Body of pancreas (tissue), 4 donors: ENCODE measurements at regions not wholly inside any gene's neighbourhood (a gene's known extent, or its start where the extent isn't known, plus 50 kb on each side); places are given as distances from the start of the nearest gene placed in this dataset.

Experiments used
- POLR2A ChIP-seq, 3 donors: fragments of 450-650 bp; IDR thresholded peaks; one replicate each; pipeline ENCODE4 v1.6.1; 2016; ENCODE audit warnings: antibody characterized with exemption in 3 of 3, mild to moderate bottlenecking in 2 of 3
- TF ChIP-seq, protein P1 (sequence below), 7 experiments: fragments of 450-650 bp in 4 of 7; fragments of 200-600 bp in 3 of 7; sonication (generic) in 3 of 7; IDR thresholded peaks; one replicate each; pipeline ENCODE4 v1.5.1; 2016 to 2019; ENCODE audit warnings: antibody characterized with exemption in 7 of 7

DNA sequence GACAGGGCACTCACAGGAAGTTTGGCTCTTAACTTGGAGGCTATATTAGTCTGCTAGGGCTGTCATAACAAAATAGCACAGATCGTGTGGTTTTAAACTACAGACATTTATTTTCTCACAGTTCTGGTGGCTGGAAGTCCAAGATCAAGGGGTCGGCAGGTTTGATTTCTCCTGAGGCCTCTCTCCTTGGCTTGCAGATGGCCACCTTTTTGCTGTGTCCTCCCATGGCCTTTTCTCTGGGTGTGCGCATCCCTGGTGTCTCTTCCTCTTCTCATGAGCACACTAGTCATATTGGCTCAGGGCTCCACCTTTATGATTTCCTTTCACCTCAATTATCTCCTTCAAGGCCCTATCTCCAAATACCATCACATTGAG, 69.3 kb downstream of the FOXB1 start:
- TF ChIP-seq, protein P1, sequence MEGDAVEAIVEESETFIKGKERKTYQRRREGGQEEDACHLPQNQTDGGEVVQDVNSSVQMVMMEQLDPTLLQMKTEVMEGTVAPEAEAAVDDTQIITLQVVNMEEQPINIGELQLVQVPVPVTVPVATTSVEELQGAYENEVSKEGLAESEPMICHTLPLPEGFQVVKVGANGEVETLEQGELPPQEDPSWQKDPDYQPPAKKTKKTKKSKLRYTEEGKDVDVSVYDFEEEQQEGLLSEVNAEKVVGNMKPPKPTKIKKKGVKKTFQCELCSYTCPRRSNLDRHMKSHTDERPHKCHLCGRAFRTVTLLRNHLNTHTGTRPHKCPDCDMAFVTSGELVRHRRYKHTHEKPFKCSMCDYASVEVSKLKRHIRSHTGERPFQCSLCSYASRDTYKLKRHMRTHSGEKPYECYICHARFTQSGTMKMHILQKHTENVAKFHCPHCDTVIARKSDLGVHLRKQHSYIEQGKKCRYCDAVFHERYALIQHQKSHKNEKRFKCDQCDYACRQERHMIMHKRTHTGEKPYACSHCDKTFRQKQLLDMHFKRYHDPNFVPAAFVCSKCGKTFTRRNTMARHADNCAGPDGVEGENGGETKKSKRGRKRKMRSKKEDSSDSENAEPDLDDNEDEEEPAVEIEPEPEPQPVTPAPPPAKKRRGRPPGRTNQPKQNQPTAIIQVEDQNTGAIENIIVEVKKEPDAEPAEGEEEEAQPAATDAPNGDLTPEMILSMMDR (IDR thresholded peaks at IDR 0.05): no peak
- no peak for TF ChIP-seq POLR2A (IDR thresholded peaks at IDR 0.05)
